GM21786 (cell line): ENCODE measurements at regions not wholly inside any gene's neighbourhood (a gene's known extent, or its start where the extent isn't known, plus 50 kb on each side); places are given as distances from the start of the nearest gene placed in this dataset.
"Not testable (repeated sequence)": the region's sequence is repeated elsewhere in the genome, so short reads cannot be mapped to it uniquely, and the experiment has no call there.

Experiments
- ATAC-seq: cut with Tn5 transposase; IDR thresholded peaks from one replicate; pipeline ENCODE4 v1.9.1; 2021; ENCODE audit not compliant: unreplicated experiment

- ATAC-seq = no peak
These were observed 267.6 kb upstream of the OR4E1 start for GRCh38 chr14:21940887-21941856.

DNA sequence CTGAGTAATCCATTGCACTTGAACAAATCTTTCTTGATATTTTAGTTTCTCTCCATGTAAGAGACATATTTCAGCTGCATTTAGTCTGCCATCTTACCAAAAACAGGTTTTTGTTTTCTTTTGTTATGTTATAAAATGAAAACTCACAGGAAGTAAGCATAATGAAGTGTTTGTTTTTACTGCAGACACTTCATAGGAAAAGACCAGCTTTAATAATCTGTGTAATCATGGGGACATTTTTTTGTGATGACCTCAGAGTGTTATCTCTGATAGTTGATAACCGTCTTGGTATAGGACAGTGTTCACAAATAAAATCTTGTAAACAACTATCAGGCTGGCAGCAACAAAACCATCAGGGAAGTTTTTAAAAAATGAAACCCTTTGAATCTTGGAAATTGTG lies 266.2 kb upstream of the OR4E1 start:
- no peak for ATAC-seq

DNA sequence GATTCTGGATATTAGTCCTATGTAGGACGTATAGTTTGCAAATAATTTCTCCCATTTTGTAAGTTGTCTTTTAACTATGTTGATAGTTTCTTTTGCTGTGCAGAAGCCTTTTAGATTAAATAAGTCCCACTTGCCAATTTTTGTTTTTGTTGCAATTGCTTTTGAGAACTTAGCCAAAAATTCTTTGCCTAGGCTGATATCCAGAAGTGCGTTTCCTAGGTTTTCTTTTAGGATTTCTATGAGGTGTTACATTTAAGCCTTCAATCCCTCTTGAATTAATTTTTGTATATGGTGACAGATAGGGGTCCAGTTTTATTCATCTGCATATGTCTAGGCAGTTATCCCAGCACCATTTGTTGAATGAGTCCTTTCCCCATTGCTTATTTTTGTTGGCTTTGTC lies 264.4 kb upstream of the OR4E1 start:
- ATAC-seq = no peak

DNA sequence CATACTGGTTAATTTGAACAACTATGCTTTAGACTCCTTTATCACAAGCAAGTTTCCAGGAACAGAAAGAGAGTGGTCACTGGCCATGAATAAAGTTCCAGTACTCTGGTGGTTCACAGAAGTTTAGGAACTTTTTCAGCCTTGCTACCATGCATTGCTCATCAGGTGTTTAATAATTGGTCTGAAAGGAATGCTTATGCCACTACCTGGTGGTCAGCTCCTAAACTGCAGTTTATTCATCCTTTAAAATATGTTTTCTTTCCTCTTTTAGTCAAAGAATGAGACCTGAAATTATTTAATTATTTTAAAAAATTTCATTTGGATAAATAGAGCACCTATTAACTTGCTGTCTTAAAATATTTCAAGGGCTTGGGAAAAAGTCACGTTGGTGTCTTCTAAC lies 260.1 kb upstream of the OR4E1 start:
- ATAC-seq = no peak

GRCh38 chr14:21924479-21924878 lies 250.9 kb upstream of the OR4E1 start:
- peak; percentile 81 for ATAC-seq

DNA sequence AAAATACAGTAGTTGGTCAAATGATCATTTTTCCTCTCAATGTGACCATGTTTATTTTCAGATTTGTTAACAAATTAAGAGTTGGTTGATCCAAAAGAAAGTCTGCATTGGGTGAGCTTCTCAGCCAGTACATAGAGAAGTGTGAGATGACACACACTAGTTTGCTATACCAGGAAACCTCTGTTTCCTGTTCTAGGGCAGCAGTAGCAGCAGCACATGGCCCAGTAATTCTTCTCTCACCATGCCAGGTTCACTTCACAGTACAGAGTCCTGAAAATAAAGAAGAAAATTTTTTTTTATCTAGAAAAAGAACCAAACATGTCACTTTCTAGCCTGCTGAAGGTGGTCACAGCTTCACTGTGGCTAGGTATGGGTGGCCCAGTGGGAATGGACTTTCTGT lies 250.2 kb upstream of the OR4E1 start:
- ATAC-seq = peak; percentile 58

DNA sequence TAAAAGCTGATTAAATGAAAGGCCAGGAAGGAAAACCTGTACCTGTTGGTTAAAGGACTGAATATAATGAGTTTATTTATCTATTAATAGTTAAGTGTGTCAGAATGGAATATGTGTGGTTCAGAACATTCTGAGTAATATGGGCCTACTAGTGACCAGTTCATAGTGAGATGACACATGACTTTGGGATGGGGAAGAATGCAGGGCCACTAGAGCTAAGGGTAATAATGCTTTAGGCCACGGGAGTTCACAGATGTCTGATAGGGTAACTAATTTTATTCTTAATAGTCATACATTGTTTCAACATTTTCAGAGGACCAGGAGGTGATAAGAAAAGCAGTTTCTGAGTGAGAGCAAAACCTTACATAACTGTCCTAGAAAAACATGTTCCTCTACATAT lies 247.8 kb upstream of the OR4E1 start:
- ATAC-seq = no peak

- ATAC-seq = no peak
These were observed 244.2 kb upstream of the OR4E1 start for GRCh38 chr14:21917699-21918436.

GRCh38 chr14:21915826-21916225 lies 242.2 kb upstream of the OR4E1 start:
- ATAC-seq = no peak

DNA sequence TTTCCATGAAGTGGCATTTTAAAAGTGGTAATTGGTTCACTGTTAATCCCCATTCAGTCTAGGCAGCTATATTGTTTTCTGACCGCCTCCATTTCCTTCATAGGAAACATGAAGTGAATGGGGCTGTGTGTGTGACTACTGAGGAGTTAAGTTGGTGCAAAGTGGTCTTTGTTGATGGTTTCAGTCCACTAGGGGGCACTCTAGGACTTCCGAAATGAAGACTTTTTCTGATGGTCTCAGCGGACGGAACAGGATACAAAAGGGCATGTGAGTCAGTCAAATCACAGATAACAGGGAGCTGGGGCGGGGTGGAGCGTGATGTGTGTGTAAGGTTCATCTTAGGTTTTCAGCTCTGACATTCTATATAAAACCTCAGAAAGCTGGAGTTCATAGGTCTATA lies 240.1 kb upstream of the OR4E1 start:
- peak; percentile 62 for ATAC-seq

DNA sequence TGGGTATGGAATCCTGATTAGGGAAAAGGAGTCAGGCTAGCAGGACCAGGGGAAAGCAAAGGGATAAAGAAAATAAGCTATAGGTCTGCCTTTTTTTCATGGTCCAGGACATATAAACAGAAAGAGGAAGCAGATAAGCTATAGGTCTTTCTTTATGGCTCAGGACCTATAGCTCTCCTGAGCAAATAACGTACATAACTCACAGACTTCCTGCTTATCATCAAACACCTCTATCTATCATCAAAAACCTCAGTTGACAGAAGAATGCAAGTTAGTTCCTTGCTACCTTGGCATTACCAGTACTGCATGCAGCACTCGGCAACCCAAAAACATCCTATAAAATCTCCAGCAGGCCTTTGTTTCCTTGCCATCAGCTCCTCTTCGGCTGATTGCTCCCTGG lies 238.7 kb upstream of the OR4E1 start:
- no peak for ATAC-seq

DNA sequence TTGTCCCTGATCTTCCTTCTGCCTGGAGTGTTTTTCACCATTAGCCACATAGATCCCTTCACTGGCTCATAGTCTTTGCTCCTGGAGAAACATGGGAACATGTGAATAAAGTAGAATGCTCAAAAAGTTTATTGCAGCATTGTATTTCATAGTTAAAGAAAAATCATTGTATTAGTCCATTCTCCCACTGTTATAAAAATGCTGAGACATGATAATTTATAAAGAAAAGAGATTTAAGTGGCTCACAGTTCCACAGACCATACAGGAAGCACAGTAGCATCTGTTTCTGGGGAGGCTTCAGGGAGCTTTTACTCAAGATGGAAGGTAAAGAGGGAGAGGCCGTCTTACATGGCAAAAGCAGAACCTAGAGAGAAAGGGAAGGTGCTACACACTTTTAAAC lies 238.3 kb upstream of the OR4E1 start:
- ATAC-seq = no peak

GRCh38 chr14:21910260-21910659 lies 236.6 kb upstream of the OR4E1 start:
- ATAC-seq = no peak

- ATAC-seq = no peak
These were observed 229.1 kb upstream of the OR4E1 start for GRCh38 chr14:21902561-21903181.

- ATAC-seq = not testable (repeated sequence)
These were observed 221.2 kb upstream of the OR4E1 start for GRCh38 chr14:21894898-21895194.

- ATAC-seq = no peak
These were observed 220.6 kb upstream of the OR4E1 start for GRCh38 chr14:21894003-21894897.

GRCh38 chr14:21891921-21892320 lies 218.3 kb upstream of the OR4E1 start:
- ATAC-seq = no peak

DNA sequence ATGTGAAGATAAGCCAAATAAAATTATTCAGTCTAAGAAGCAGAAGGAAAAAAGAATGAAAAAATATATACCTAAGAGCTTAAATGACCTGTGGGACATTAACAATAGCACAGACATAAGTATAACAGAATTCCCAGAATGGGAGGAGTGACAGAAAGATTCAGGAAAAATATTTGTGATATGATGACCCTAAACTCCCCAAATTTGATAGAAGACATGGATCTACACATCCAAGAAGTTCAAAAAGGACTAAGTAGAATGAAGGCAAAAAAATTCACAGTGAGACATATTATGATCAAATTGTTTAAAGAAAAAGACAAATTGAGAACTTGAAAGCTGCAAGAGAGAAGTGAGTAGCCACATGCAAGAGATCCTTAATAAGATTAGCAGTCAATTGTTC lies 211.4 kb upstream of the OR4E1 start:
- no peak for ATAC-seq

DNA sequence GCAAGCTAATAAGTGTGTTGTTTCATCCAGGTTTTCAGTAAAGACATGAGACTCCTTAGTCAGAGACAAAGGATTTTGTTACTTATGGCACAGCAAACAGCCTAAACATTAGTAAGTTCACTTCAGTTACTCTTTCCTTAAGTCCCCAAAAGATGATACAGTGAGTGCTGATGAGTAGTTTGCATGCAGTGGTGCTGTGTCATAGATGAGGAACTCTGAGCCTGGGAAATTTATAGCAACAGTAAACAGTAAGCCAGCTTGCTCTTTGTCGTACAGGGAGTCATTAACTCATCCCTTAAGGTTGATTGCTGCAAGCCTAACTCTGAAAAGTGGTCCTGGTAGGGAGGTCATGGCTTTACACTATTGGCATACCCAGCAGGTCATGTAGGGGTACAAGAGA lies 208.6 kb upstream of the OR4E1 start:
- no peak for ATAC-seq

GRCh38 chr14:21880918-21881317 lies 207.3 kb upstream of the OR4E1 start:
- ATAC-seq = no peak

GRCh38 chr14:21875791-21876190 lies 202.2 kb upstream of the OR4E1 start:
- ATAC-seq = no peak
